K562 (cell line): ENCODE measurements at regions not wholly inside any gene's neighbourhood (a gene's known extent, or its start where the extent isn't known, plus 50 kb on each side); places are given as distances from the start of the nearest gene placed in this dataset.

Experiments used
- ATAC-seq: fragments of 200-7000 bp; cut with Tn5 transposase; 3 replicates; pipeline ENCODE4 v1.9.1; 2020; ENCODE audit warnings: moderate library complexity
- BruUV-seq: library from RNA; stranded (reverse); fragments of 400-500 nt; replicated peaks from 2 replicates; lab custom pipeline; 2021; lab: Mats Ljungman, UMichigan
- CTCF ChIA-PET: fragments of 300-600 bp; formaldehyde crosslinking; extraction: SDS; loops from one replicate; lab custom pipeline; 2021; ENCODE audit warnings: low intra/inter-chr PET ratio; lab: Yijun Ruan, JAX
- POLR2A ChIA-PET: fragments of 300-600, 350-650 bp; sonication (Branson Sonifier 250); formaldehyde crosslinking; extraction: SDS; loops from one replicate; lab custom pipeline; 2021; ENCODE audit warnings: antibody characterized with exemption, inconsistent platforms; lab: Yijun Ruan, JAX
- DNase-seq, 4 experiments: peaks; one replicate each; pipeline versions ENCODE4 v3.0.0 to v3.0.0-alpha.2; 2011 to 2018; ENCODE audit warnings: low spot score in 3 of 4, mixed read lengths in 3 of 4; ENCODE audit errors: extremely low read depth in 1 of 4
- FAIRE-seq: peaks from 2 replicates; lab custom pipeline; 2011; peaks lifted over from hg19 to GRCh38; lab: Jason Lieb, UNC
- H2AFZ ChIP-seq: 2 replicates; pipeline ENCODE4 v1.6.0; 2011; ENCODE audit warnings: low read depth, low read length, control low read depth, inconsistent platforms
- H3K27ac ChIP-seq: fragments of 200-600 bp; 3 replicates; pipeline ENCODE4 v1.8.0; 2011; ENCODE audit warnings: low read depth, mild to moderate bottlenecking, control low read depth, inconsistent platforms, low read length, moderate library complexity, mixed read lengths; ENCODE audit errors: extremely low read depth
- H3K27me3 ChIP-seq, 2 experiments: fragments of 300-600 bp in 1 of 2; 2 replicates in 1 of 2; 3 replicates in 1 of 2; pipeline versions ENCODE4 v1.6.0 to v1.8.0; 2011; ENCODE audit warnings: inconsistent platforms in 2 of 2, low read length in 2 of 2, mild to moderate bottlenecking in 1 of 2, mixed read lengths in 1 of 2, moderate library complexity in 1 of 2; ENCODE audit not compliant: control insufficient read depth in 2 of 2, insufficient read depth in 2 of 2
- H3K36me3 ChIP-seq: fragments of 300-600 bp; 3 replicates; pipeline ENCODE4 v1.8.0; 2011; ENCODE audit warnings: mild to moderate bottlenecking, low read length, inconsistent platforms; ENCODE audit not compliant: control insufficient read depth, insufficient read depth
- H3K4me1 ChIP-seq, 2 experiments: fragments of 200-600 bp in 1 of 2; replicated peaks in 1 of 2; 2 replicates in 1 of 2; 3 replicates in 1 of 2; pipeline versions ENCODE4 v1.5.1 to v1.8.0; 2011; ENCODE audit warnings: inconsistent platforms in 2 of 2, low read length in 2 of 2, mild to moderate bottlenecking in 1 of 2, mixed read lengths in 1 of 2, moderate library complexity in 1 of 2; ENCODE audit not compliant: control insufficient read depth in 2 of 2, insufficient read depth in 2 of 2
- H3K4me2 ChIP-seq: 2 replicates; pipeline ENCODE4 v1.6.1; 2011; ENCODE audit warnings: low read length, control low read depth, inconsistent platforms, mixed read lengths; ENCODE audit not compliant: insufficient read depth
- H3K4me3 ChIP-seq: fragments of 200-600 bp; sonication (generic), shearing (Covaris generic); 2 replicates; pipeline ENCODE4 v1.5.1; 2016; ENCODE audit warnings: control low read depth, inconsistent platforms
- H3K79me2 ChIP-seq: fragments of 200-600 bp; 3 replicates; pipeline ENCODE4 v1.8.0; 2011; ENCODE audit warnings: low read length, inconsistent platforms; ENCODE audit not compliant: control insufficient read depth, insufficient read depth
- H3K9ac ChIP-seq, 2 experiments: 2 replicates each; pipeline versions ENCODE4 v1.6.0 to v1.6.1; 2011; ENCODE audit warnings: low read depth in 2 of 2, low read length in 2 of 2, control low read depth in 1 of 2, inconsistent platforms in 1 of 2, mild to moderate bottlenecking in 1 of 2, mixed read lengths in 1 of 2; ENCODE audit not compliant: insufficient read depth in 1 of 2
- H3K9me1 ChIP-seq: one replicate; pipeline ENCODE4 v1.6.0; 2011; ENCODE audit warnings: inconsistent platforms, mild to moderate bottlenecking, low read length, moderate library complexity; ENCODE audit not compliant: control insufficient read depth, insufficient read depth
- H3K9me3 ChIP-seq: replicated peaks from 2 replicates; pipeline ENCODE4 v1.5.1; 2011; ENCODE audit warnings: low read depth, low read length, inconsistent platforms; ENCODE audit not compliant: control insufficient read depth, insufficient read depth
- H4K20me1 ChIP-seq: replicated peaks from 2 replicates; pipeline ENCODE4 v1.6.1; 2011; ENCODE audit warnings: low read length, inconsistent platforms, mixed read lengths; ENCODE audit not compliant: control insufficient read depth, insufficient read depth
- CBX8 ChIP-seq: fragments of 200-600 bp; sonication (generic); IDR thresholded peaks from 2 replicates; pipeline ENCODE4 v1.6.1; 2012; ENCODE audit warnings: borderline replicate concordance, mixed run types, low read depth, mild to moderate bottlenecking, moderate library complexity, mixed read lengths, low read length, control low read depth, inconsistent platforms; ENCODE audit not compliant: poor library complexity, severe bottlenecking; ENCODE audit errors: extremely low read depth
- FOXP4 ChIP-seq: sonication (generic); formaldehyde crosslinking; IDR thresholded peaks from 2 replicates; pipeline ENCODE4 v1.8.0; 2022; ENCODE audit warnings: mild to moderate bottlenecking, missing genetic modification reagents, borderline replicate concordance
- HOXB6 ChIP-seq: fragments of 250-450 bp; sonication (Bioruptor Pico); IDR thresholded peaks from 2 replicates; pipeline ENCODE4 v1.5.1; 2022; ENCODE audit warnings: mild to moderate bottlenecking, borderline replicate concordance
- LARP7 ChIP-seq: fragments of 450-650 bp; IDR thresholded peaks from 2 replicates; pipeline ENCODE4 v1.6.1; 2016
- MECOM ChIP-seq: fragments of 250-450 bp; sonication (Bioruptor Pico); IDR thresholded peaks from 2 replicates; pipeline ENCODE4 v1.8.0; 2022; ENCODE audit warnings: inconsistent platforms
- MYBL2 ChIP-seq, 2 experiments: fragments of 450-650 bp in 1 of 2; sonication (generic) in 1 of 2; formaldehyde crosslinking in 1 of 2; IDR thresholded peaks; 2 replicates each; pipeline versions ENCODE4 v1.6.1 to v1.8.1; 2017 to 2022; ENCODE audit warnings: borderline replicate concordance in 1 of 2, inconsistent platforms in 1 of 2, low read depth in 1 of 2, mild to moderate bottlenecking in 1 of 2, missing genetic modification reagents in 1 of 2, moderate library complexity in 1 of 2
- PTRF ChIP-seq: fragments of 450-650 bp; IDR thresholded peaks from 2 replicates; pipeline ENCODE4 v1.6.1; 2016; ENCODE audit warnings: mild to moderate bottlenecking, missing genetic modification characterization, missing compliant biosample characterization
- PURB ChIP-seq: sonication (generic); formaldehyde crosslinking; IDR thresholded peaks from 2 replicates; pipeline ENCODE4 v1.9.0; 2021; ENCODE audit warnings: low read depth, mild to moderate bottlenecking, missing genetic modification reagents
- TAF15 ChIP-seq: fragments of 200-400 bp; formaldehyde crosslinking; IDR thresholded peaks from 2 replicates; pipeline ENCODE4 v1.6.1; 2017; ENCODE audit warnings: mild to moderate bottlenecking, low read depth, low read length, moderate library complexity
- WGBS: fragments of 100-300 bp; shearing (Covaris generic); methylation state at CpG from one replicate; pipeline ENCODE4 v1.1.6; 2016; ENCODE audit warnings: low coverage, mixed read lengths; ENCODE audit not compliant: insufficient coverage; ENCODE audit errors: missing lambda C conversion rate; 5-methylcytosine and 5-hydroxymethylcytosine counted together
- in situ Hi-C: fragments of 300-500 bp; cut with MboI; formaldehyde crosslinking; loops from 4 replicates; pipeline ENCODE4 v1.15.0; 2018; ENCODE audit warnings: inconsistent platforms, mixed read lengths
- intact Hi-C: fragments of 100-400 bp; cut with micrococcal nuclease; formaldehyde crosslinking; loops from 2 replicates; pipeline ENCODE4 v1.14.2; 2022

- CTCF ChIA-PET, result no interaction called here
- Histone ChIP-seq H3K36me3 (no peaks in the 10 kb centered on the region), H3K79me2 (no peaks in the 10 kb centered on the region), H3K9me1 (no peaks in the 10 kb centered on the region), H4K20me1 (no peaks in the 10 kb centered on the region; the same call in 1 of the 2 replicates), H3K4me3 (no peak overlapping the region), H3K4me1 (no peaks in the 10 kb centered on the region), H3K27ac (no peak overlapping the region), H3K4me2 (no peak overlapping the region), H3K9ac (no peak overlapping the region), H3K27me3 (peaks cover 0 to 4% of the 10 kb centered on the region in 2 experiments; a peak in 2 of 5 replicates), H2AFZ (no peak overlapping the region), H3K9me3 (no peaks in the 10 kb centered on the region)
- DNase-seq, result no peak
- in situ Hi-C loops, result no loop called here
- POLR2A ChIA-PET, result no interaction called here
- TF ChIP-seq LARP7, result no peak
- TF ChIP-seq CBX8, result no peak
- no peak for TF ChIP-seq HOXB6 (CRISPR knock-in tag)
- no peak for TF ChIP-seq FOXP4
- TF ChIP-seq MYBL2 (IDR thresholded peaks at IDR 0.05; ENCODE audit: low read depth), result no peak
- TF ChIP-seq MYBL2 (CRISPR knock-in tag; IDR thresholded peaks at IDR 0.05; ENCODE audit: borderline replicate concordance), result no peak
- TF ChIP-seq TAF15, result no peak
- no peak for TF ChIP-seq MECOM
- TF ChIP-seq PTRF, result no peak
- no peak for TF ChIP-seq PURB (CRISPR knock-in tag)
- 0% methylated on average over 4 of the region's 4 CpGs for WGBS
- FAIRE-seq, result no peak
- BruUV-seq, result no TSS peak
- intact Hi-C loops, result no loop called here
- no peak for ATAC-seq
Observed at GRCh38 chr7:32400676-32401075, 89.5 kb downstream of the LSM5 start.
